ENCODE measurements at regions not wholly inside any gene's neighbourhood (a gene's known extent, or its start where the extent isn't known, plus 50 kb on each side); places are given as distances from the start of the nearest gene placed in this dataset.

DNA sequence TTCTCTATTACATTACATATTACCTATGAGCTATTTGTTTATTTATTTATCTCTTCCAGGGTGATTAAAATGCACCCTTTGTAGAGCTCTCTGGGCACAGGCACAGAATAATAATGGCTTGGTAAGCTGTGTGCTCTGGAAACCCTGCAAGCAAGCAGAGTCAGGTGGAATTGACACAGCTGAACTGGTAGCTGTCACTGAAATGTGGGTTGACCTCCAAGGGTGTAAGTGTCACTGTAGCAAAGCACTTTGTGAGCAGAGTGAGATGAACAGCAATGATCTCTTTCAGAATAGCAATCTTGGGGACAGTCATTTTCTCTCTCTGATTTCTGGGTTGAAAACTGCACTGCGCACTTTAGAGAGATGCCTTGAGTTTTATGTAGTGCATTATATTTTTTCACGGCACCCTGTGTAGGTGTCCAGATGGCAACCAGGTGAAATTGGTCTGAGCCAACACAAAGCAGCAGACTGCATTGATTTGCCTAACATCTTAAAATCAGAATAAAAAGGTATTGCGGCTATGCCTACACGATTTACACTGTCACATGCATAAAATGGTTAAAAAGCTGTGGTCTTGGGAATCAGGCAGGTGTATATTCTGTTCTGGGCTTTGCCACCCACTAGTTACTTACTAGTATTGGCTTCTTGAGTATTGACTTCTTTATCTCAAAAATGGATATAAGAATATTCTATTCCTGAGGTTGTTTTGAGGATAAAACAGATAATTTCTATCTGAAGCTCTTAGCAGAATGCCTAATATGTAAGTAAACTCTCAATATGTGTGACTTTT is 450.3 kb downstream of the RAPGEF2 start:
- Histone ChIP-seq H3K79me1 (ENCODE audit: low read length) (no peaks in the 10 kb centered on the region), H2AK5ac (ENCODE audit: low read length) (no peak overlapping the region), H4K91ac (ENCODE audit: low read depth, low read length) (no peak overlapping the region), H3K36me3 (ENCODE audit: control insufficient read depth in 1 of 2, insufficient read depth in 2 of 2, low read length in 2 of 2) (no peaks in the 10 kb centered on the region), H3K4ac (ENCODE audit: low read depth, low read length) (no peak overlapping the region), H3K9me3 (ENCODE audit: insufficient read depth, low read depth, low read length) (no peaks in the 10 kb centered on the region), H2AFZ (ENCODE audit: insufficient read depth, low read length, poor library complexity) (no peak overlapping the region), H3K27me3 (ENCODE audit: insufficient read depth, low read length) (no peaks in the 10 kb centered on the region), H3K79me2 (ENCODE audit: control insufficient read depth, insufficient read depth, low read length, poor library complexity) (no peaks in the 10 kb centered on the region), H3K27ac (ENCODE audit: low read depth, low read length) (no peak overlapping the region), H4K8ac (ENCODE audit: low read depth, low read length) (no peak overlapping the region), H2BK5ac (ENCODE audit: low read depth, low read length, poor library complexity) (no peak overlapping the region), H3K9ac (ENCODE audit: low read length) (no peak overlapping the region), H3K4me2 (ENCODE audit: low read length) (no peak overlapping the region), H3K14ac (ENCODE audit: low read length) (no peak overlapping the region), H3K18ac (ENCODE audit: low read length) (no peak overlapping the region), H2BK12ac (ENCODE audit: low read length) (no peak overlapping the region), H3K4me1 (ENCODE audit: control insufficient read depth in 1 of 2, insufficient read depth in 2 of 2, low read length in 2 of 2) (no peaks in the 10 kb centered on the region), H3K23ac (ENCODE audit: low read length) (no peak overlapping the region), H3K4me3 (ENCODE audit: low read depth, low read length) (no peak overlapping the region), H4K12ac (ENCODE audit: low read depth, low read length) (no peak overlapping the region), H2BK120ac (ENCODE audit: insufficient read depth, low read length, poor library complexity) (no peak overlapping the region)
- WGBS (ENCODE audit: extremely low coverage, insufficient coverage, insufficient read length), result no CpG with 5 or more reads among the region's 4 CpGs
- no peak for DNase-seq

DNA sequence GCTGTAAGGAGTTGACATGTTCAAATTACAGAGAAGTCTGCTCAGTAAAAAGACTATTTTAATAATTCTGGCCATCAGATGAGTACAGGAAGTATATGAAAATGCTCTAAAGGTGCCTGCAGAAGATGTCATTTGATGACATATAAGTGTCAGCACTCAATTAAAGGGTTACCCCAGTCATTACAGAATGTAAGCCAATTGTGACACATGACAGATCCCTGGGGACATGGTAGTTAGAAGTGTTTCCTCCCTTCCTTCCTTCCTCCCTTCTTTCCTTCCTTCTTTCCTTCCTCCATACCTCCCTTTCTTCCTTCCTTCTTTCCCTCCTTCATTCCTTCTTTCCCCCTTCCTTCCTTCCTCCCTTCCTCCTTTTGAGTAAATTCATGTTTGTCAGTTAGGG is 453.0 kb downstream of the RAPGEF2 start:
- Histone ChIP-seq H2BK120ac (ENCODE audit: insufficient read depth, low read length, poor library complexity) (no peak overlapping the region), H3K79me2 (ENCODE audit: control insufficient read depth, insufficient read depth, low read length, poor library complexity) (no peaks in the 10 kb centered on the region), H3K23ac (ENCODE audit: low read length) (no peak overlapping the region), H3K4me3 (ENCODE audit: low read depth, low read length) (no peak overlapping the region), H3K27ac (ENCODE audit: low read depth, low read length) (no peak overlapping the region), H3K36me3 (ENCODE audit: control insufficient read depth in 1 of 2, insufficient read depth in 2 of 2, low read length in 2 of 2) (no peaks in the 10 kb centered on the region), H2BK12ac (ENCODE audit: low read length) (no peak overlapping the region), H3K18ac (ENCODE audit: low read length) (no peak overlapping the region), H2AFZ (ENCODE audit: insufficient read depth, low read length, poor library complexity) (no peak overlapping the region), H3K14ac (ENCODE audit: low read length) (no peak overlapping the region), H3K4me1 (ENCODE audit: control insufficient read depth in 1 of 2, insufficient read depth in 2 of 2, low read length in 2 of 2) (peaks cover 0 to 2% of the 10 kb centered on the region in 2 experiments), H3K79me1 (ENCODE audit: low read length) (no peaks in the 10 kb centered on the region), H4K8ac (ENCODE audit: low read depth, low read length) (no peak overlapping the region), H4K91ac (ENCODE audit: low read depth, low read length) (no peak overlapping the region), H4K12ac (ENCODE audit: low read depth, low read length) (no peak overlapping the region), H3K27me3 (ENCODE audit: insufficient read depth, low read length) (no peaks in the 10 kb centered on the region), H2AK5ac (ENCODE audit: low read length) (no peak overlapping the region), H3K4me2 (ENCODE audit: low read length) (no peak overlapping the region), H3K4ac (ENCODE audit: low read depth, low read length) (no peak overlapping the region), H3K9ac (ENCODE audit: low read length) (no peak overlapping the region), H2BK5ac (ENCODE audit: low read depth, low read length, poor library complexity) (no peak overlapping the region), H3K9me3 (ENCODE audit: insufficient read depth, low read depth, low read length) (no peaks in the 10 kb centered on the region)
- no peak for DNase-seq

DNA sequence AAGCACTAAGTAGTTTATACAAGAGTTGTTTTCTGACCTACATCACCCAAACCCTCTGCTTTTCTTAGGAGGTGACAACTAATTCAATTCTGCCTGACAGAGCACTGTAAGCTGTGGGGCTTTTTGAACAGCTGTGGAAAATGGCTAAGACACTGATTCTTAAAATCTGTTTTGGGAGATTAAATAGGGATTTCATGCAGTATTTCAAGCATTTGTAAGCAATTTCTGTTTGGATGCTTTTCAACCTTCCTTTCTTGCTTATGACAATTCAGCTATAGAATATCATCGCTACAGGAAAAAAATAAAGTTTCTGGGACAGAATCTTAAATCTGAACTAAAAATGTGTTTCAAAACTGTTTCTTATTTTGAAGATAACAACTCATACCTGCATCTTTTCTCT is 459.5 kb downstream of the RAPGEF2 start:
- Histone ChIP-seq H3K9me3 (ENCODE audit: insufficient read depth, low read depth, low read length) (no peaks in the 10 kb centered on the region), H3K4me1 (ENCODE audit: control insufficient read depth in 1 of 2, insufficient read depth in 2 of 2, low read length in 2 of 2) (peaks cover 0 to 2% of the 10 kb centered on the region in 2 experiments), H2AFZ (ENCODE audit: insufficient read depth, low read length, poor library complexity) (no peak overlapping the region), H3K4ac (ENCODE audit: low read depth, low read length) (no peak overlapping the region), H4K12ac (ENCODE audit: low read depth, low read length) (no peak overlapping the region), H3K79me2 (ENCODE audit: control insufficient read depth, insufficient read depth, low read length, poor library complexity) (no peaks in the 10 kb centered on the region), H2BK120ac (ENCODE audit: insufficient read depth, low read length, poor library complexity) (no peak overlapping the region), H3K79me1 (ENCODE audit: low read length) (no peaks in the 10 kb centered on the region), H3K23ac (ENCODE audit: low read length) (no peak overlapping the region), H4K8ac (ENCODE audit: low read depth, low read length) (no peak overlapping the region), H3K27ac (ENCODE audit: low read depth, low read length) (no peak overlapping the region), H3K36me3 (ENCODE audit: control insufficient read depth in 1 of 2, insufficient read depth in 2 of 2, low read length in 2 of 2) (no peaks in the 10 kb centered on the region), H4K91ac (ENCODE audit: low read depth, low read length) (no peak overlapping the region), H3K9ac (ENCODE audit: low read length) (no peak overlapping the region), H3K27me3 (ENCODE audit: insufficient read depth, low read length) (no peaks in the 10 kb centered on the region), H2BK12ac (ENCODE audit: low read length) (no peak overlapping the region), H2AK5ac (ENCODE audit: low read length) (no peak overlapping the region), H3K4me3 (ENCODE audit: low read depth, low read length) (no peak overlapping the region), H3K18ac (ENCODE audit: low read length) (no peak overlapping the region), H3K14ac (ENCODE audit: low read length) (no peak overlapping the region), H3K4me2 (ENCODE audit: low read length) (no peak overlapping the region), H2BK5ac (ENCODE audit: low read depth, low read length, poor library complexity) (no peak overlapping the region)
- no peak for DNase-seq
- WGBS (ENCODE audit: extremely low coverage, insufficient coverage, insufficient read length), result no CpG with 5 or more reads among the region's 1 CpG

DNA sequence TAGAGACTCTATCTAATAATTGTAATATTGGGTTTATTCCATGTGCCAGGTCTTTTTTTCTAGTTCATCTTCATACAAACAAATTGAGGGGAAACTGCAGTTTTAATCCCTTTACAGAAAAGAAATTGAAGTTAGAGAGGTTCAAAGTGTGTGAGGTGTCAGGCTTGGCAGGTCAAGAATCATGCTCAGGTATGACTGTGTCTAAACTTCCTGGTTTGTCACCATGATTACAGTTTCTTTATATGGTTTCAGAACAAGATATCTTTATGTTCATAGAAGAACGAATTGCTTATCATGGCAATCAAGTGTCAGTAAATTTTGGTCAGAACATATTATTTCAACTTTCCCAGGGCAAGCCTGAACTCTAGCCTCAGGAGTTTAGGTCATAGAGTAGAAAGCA is 460.4 kb downstream of the RAPGEF2 start:
- H2BK5ac ChIP-seq (ENCODE audit: low read depth, low read length, poor library complexity), result no peak overlapping the region
- no peak overlapping the region for H3K27ac ChIP-seq (ENCODE audit: low read depth, low read length)

More for the DNA sequence above, 460.4 kb downstream of the RAPGEF2 start:
- H3K9ac ChIP-seq (ENCODE audit: low read length), result no peak overlapping the region
- H3K79me1 ChIP-seq (ENCODE audit: low read length), result no peaks in the 10 kb centered on the region
- H4K12ac ChIP-seq (ENCODE audit: low read depth, low read length), result no peak overlapping the region
- H3K4ac ChIP-seq (ENCODE audit: low read depth, low read length), result no peak overlapping the region
- no peak for DNase-seq
- H3K36me3 ChIP-seq (ENCODE audit: control insufficient read depth in 1 of 2, insufficient read depth in 2 of 2, low read length in 2 of 2), result no peaks in the 10 kb centered on the region
- no peak overlapping the region for H3K4me2 ChIP-seq (ENCODE audit: low read length)
- no peak overlapping the region for H2AK5ac ChIP-seq (ENCODE audit: low read length)
- no peak overlapping the region for H3K18ac ChIP-seq (ENCODE audit: low read length)
- no peaks in the 10 kb centered on the region for H3K27me3 ChIP-seq (ENCODE audit: insufficient read depth, low read length)
- no peaks in the 10 kb centered on the region for H3K79me2 ChIP-seq (ENCODE audit: control insufficient read depth, insufficient read depth, low read length, poor library complexity)
- H3K23ac ChIP-seq (ENCODE audit: low read length), result no peak overlapping the region
- no peak overlapping the region for H2AFZ ChIP-seq (ENCODE audit: insufficient read depth, low read length, poor library complexity)
- H4K91ac ChIP-seq (ENCODE audit: low read depth, low read length), result no peak overlapping the region
- no peak overlapping the region for H2BK120ac ChIP-seq (ENCODE audit: insufficient read depth, low read length, poor library complexity)
- no CpG with 5 or more reads among the region's 1 CpG for WGBS (ENCODE audit: extremely low coverage, insufficient coverage, insufficient read length)
- H3K9me3 ChIP-seq (ENCODE audit: insufficient read depth, low read depth, low read length), result no peaks in the 10 kb centered on the region
- H4K8ac ChIP-seq (ENCODE audit: low read depth, low read length), result no peak overlapping the region
- H3K4me3 ChIP-seq (ENCODE audit: low read depth, low read length), result no peak overlapping the region
- peaks cover 0 to 2% of the 10 kb centered on the region in 2 experiments for H3K4me1 ChIP-seq (ENCODE audit: control insufficient read depth in 1 of 2, insufficient read depth in 2 of 2, low read length in 2 of 2)
- H3K14ac ChIP-seq (ENCODE audit: low read length), result no peak overlapping the region
- H2BK12ac ChIP-seq (ENCODE audit: low read length), result no peak overlapping the region
